ENCODE measurements at regions not wholly inside any gene's neighbourhood (a gene's known extent, or its start where the extent isn't known, plus 50 kb on each side); places are given as distances from the start of the nearest gene placed in this dataset.

GRCh38 chr15:96183867-96184266 is 146.6 kb upstream of the NR2F2 start (continued):
- TF ChIP-seq ETS1 (CRISPR knock-in tag; IDR thresholded peaks at IDR 0.05) (no peak), ZNF430 (CRISPR knock-in tag; IDR thresholded peaks at IDR 0.05) (no peak), PHF21A (CRISPR knock-in tag; IDR thresholded peaks at IDR 0.05) (no peak), ZNF691 (CRISPR knock-in tag; IDR thresholded peaks at IDR 0.05; ENCODE audit: borderline replicate concordance, low read depth) (no peak), FIP1L1 (IDR thresholded peaks at IDR 0.05; ENCODE audit: borderline replicate concordance, insufficient read depth, low read depth, low read length) (no peak), EP300 (IDR thresholded peaks at IDR 0.05; ENCODE audit: low read depth in 2 of 2, low read length in 2 of 2) (peak in 1 of 2 experiments; percentile 67; a peak in 2 of 4 replicates), EP300 (CRISPR knock-in tag; IDR thresholded peaks at IDR 0.05; ENCODE audit: borderline replicate concordance) (no peak), ATF7 (IDR thresholded peaks at IDR 0.05) (no peak), ATF7 (CRISPR knock-in tag; IDR thresholded peaks at IDR 0.05) (no peak), PAXIP1 (CRISPR knock-in tag; conservative IDR thresholded peaks at IDR 0.05) (peak; percentile 86), PCBP2 (optimal IDR thresholded peaks at IDR 0.05; ENCODE audit: low read depth, low read length, poor library complexity, severe bottlenecking) (no peak), ZNF225 (CRISPR knock-in tag; IDR thresholded peaks at IDR 0.05) (no peak), ELF4 (CRISPR knock-in tag; IDR thresholded peaks at IDR 0.05; ENCODE audit: borderline replicate concordance) (no peak), IRF9 (CRISPR knock-in tag; IDR thresholded peaks at IDR 0.05; ENCODE audit: borderline replicate concordance) (no peak), SRY (CRISPR knock-in tag; IDR thresholded peaks at IDR 0.05) (no peak), NR2F2 (IDR thresholded peaks at IDR 0.05; ENCODE audit: borderline replicate concordance, low read depth) (peak; percentile 69; the same call in 1 of the 2 replicates), HNRNPLL (IDR thresholded peaks at IDR 0.05; ENCODE audit: low read depth, low read length, poor library complexity, severe bottlenecking) (no peak), SMARCE1 (IDR thresholded peaks at IDR 0.05; ENCODE audit: borderline replicate concordance) (no peak), SAFB2 (CRISPR knock-in tag; IDR thresholded peaks at IDR 0.05; ENCODE audit: borderline replicate concordance, low read depth) (no peak), TEAD3 (CRISPR knock-in tag; optimal IDR thresholded peaks at IDR 0.05; ENCODE audit: borderline replicate concordance) (peak; percentile 26), KMT2A (CRISPR knock-in tag; IDR thresholded peaks at IDR 0.05) (no peak), ZNF512B (CRISPR knock-in tag; IDR thresholded peaks at IDR 0.05; ENCODE audit: borderline replicate concordance) (no peak)
